ENCODE measurements at regions not wholly inside any gene's neighbourhood (a gene's known extent, or its start where the extent isn't known, plus 50 kb on each side); places are given as distances from the start of the nearest gene placed in this dataset.
"Not testable (repeated sequence)": the region's sequence is repeated elsewhere in the genome, so short reads cannot be mapped to it uniquely, and the experiment has no call there.

DNA sequence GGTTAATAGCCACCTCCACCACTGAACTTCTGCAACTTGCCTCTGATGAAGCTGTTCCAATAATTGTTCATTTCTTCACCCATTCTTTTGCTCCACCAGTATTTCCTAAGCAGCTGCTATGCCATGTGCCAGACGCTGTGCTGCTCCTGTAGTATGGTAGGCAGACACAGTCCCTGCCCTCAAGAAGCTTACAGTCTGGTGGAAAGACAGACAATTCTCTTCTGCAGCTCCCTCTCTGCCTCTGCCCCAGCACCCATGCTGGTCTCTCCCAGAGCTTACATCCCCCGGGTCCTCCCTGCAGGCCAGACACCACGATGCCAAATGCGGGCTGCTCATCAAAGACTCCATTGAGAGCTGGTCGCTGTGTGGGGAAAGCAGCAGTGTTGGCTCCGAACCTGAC, 111.6 kb upstream of the ESRRB start:
- DNase-seq: no peak

DNA sequence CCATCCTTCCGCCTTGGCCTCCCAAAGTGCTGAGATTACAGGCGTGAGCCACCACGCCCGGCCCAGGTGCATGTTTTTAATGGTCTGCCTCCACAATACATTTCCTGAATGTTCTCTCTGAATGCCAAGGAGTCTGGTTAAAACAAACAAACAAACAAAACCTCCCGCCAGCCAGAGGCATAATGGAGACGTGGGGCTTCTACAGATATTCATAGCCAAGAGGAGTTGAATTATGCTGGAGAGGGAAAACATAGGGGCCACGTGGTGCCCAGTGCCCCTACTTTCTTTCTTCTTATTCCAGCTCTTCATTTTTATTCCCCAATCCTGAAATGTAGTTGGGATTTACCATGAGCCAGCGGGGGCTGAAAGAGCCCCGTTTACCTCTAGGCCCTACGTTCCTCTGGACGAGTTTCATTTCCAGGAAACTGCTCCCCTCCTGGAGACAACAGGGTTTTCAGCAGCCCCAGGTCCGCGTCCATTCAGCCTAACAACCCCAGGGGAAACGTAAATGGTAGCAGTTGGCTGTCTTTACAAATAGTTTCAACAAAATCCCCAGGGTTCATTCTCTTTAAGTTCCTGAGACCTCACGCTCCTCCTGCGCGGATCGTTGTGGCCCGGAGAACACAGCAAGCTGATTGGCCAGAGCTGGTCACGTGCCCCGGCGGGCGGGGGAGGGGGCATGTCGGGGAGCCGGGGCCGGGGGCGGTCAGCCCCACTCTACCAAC, 108.5 kb upstream of the ESRRB start:
- DNase-seq: peak; percentile 29

DNA sequence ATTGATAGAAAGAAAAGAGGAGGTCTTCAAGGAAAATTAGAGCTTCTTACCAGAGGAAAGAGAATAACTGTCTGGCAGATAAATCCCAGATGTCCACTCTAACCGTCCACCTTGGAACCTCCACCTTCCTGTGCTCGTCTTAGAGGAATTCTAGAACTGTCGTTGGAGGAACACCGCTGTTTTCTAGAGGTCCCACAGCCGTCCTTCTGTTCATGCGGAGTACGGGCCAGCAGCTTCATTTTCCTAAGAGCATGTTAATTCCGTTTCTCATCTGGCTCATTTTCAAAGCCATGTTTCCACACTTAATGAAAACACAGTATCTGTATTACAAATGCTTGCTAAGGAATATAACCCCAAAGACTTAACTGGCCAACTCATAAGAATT, 107.9 kb upstream of the ESRRB start:
- DNase-seq: no peak

DNA sequence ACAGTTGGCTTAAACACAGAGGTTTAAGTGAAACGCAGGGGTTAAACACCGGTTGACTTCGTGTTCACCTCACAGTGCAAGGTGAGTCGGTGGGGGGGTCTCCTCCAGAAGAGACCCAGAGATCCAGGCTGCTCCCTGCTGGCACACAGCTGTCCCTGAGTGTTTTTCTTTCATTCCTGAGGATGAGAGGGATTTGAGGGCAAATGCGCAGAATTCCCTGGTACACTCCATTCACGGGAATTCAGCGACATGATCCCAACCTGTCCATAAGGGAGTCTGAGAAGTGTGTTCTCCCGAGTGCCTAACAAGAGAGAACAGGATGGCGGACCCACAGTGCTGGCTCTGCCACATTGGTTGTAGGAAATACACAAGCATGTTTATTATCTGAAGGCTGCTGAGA, 107.2 kb upstream of the ESRRB start:
- DNase-seq: no peak

DNA sequence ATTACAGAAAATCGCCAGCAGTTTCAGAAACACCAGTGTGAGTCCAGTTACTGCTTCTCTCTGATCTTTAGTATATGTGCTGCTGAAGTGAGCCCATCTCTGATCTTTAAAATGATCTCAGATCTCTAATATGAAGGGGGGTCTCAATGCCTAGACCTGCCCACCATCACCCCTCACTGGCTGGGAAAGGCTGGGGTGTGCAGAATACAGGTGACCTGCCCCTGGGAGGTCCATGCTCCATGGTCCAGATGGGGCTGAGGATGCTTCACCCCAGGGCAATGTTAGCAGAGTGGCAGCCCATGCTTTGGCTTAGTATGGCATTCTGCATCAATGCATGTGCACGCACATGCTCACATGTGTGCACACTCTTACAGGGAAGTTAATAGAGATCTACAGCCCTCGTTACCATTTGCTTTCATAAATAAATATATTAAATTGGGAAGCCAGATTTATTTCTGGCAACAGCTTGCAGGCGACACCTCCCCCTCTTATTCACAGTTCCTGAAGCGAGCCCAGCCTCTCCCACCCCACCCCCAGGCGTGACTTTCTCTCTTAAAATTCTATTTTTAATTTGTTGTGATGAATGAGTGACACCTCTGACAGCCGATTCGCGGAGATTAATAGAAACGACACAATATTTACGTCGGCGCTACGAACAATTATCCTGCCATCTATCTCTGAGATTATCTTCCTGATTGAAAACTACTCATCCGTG, 104.7 kb upstream of the ESRRB start:
- DNase-seq: no peak

DNA sequence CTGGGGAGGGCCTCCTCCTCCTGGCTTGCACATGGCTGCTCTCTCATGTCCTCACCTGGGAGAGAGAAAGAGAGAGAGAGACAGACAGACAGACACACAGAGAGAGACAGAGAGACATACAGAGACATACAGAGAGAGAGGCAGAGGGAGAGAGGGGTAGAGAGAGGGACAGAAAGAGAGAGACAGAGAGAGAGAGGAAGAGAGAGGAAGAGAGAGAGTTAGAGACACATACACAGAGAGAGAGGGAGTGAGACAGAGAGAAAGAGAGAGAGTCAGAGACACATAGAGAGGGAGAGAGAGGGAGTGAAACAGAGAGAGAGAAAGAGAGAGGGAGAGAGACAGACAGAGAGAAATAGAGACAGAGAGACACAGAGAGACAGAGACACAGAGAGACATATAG, 103.6 kb upstream of the ESRRB start:
- DNase-seq: no peak

DNA sequence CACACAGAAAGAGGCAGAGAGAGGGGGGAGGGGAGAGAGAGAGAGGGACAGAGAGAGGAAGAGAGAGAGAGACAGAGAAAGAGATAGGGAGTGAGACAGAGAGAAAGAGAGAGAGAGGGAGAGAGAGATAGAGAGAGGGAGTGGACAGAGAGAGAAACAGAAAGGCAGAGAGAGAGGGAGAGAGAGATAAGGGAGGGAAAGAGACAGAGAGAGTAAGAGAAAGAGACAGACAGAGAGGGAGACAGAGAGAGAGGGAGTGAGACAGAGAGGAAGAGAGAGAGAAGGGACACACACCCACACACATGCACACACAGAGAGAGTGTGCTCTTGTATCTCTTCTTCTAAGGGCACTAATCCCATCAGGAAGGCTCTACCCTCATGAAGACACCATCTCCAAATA, 103.2 kb upstream of the ESRRB start:
- no peak for DNase-seq

DNA sequence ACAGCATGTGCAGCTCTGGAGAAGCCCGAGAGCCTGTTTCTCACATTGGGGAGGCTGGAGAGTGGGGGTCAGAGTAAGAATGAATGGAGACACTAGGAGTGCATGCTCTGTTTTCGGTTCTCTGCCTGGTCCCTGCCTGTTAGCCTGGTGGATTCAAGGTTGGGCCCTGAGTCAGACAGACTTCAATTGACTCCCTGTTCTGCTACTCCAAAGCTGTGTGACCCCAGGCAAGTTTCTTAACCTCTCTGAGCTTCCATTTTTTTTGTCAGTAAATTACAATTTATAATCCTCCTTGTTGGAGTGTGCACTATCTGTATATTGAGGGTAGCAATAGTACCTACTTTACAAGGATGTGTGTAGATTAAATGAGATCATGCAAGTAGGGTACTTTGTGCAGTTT, 102.6 kb upstream of the ESRRB start:
- DNase-seq: no peak

DNA sequence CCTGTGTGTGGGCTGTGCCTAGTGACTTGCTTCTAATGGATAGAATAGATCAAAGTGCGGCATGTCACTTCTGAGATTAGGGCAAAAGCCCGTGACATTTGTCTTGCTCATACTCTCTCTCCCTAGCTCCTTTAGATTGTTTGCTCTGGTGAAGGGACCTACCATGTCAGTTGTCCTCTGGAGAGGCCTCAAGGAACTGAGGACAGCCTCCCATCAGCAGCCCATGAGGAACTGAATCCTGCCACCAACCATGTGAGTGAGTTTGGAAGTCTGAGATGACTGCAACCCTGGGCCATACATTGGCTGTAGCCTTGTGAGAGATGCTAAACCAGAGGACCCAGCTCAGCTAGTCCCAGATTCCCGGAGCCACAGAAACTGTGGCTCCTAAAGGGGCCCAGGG, 101.6 kb upstream of the ESRRB start:
- DNase-seq: no peak

DNA sequence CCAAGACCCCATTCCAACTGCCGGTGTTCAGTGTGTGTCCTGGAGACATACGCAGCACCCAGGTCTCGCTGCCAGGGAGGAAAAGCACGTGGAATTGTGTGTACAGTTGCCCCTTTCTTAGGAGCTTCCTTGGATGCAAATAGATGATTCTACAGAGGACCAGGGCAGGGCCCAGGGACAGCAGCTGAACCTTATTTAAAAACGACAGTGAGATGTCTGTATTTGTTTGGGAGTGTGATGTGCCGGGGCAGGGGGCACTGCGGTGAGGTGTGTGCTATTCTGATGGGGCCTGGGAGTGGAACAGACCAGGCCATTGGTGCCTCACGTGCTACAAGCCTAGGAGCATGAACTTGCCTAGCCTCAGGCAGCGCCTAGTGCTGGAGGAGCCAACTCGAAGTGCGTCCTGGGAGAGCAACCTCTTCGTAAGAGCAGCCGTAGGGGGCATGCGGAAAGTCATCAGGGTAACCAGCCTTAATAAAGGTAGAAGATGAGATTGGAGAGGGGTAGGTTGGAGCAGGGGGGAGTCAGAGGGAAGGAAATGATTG, 98.3 kb upstream of the ESRRB start:
- DNase-seq: no peak

DNA sequence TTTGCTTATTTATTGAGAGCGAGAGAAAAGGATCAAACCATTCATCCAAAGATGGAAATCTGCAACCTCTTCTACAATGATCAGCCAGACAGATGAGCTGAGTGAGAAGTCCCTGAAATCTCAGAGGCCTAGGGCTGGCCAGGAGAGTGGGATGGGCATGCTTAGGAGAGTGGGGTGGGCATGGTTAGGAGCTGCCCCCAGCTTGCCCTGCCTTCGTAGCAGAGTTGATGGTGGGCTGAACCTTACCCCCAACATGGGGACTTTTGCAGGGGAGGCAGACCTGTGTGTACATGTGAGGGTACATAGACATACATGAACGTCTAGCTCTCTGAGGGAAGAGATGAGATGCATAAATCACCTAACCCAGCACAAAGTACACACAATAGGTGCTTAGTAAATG, 95.7 kb upstream of the ESRRB start:
- no peak for DNase-seq

DNA sequence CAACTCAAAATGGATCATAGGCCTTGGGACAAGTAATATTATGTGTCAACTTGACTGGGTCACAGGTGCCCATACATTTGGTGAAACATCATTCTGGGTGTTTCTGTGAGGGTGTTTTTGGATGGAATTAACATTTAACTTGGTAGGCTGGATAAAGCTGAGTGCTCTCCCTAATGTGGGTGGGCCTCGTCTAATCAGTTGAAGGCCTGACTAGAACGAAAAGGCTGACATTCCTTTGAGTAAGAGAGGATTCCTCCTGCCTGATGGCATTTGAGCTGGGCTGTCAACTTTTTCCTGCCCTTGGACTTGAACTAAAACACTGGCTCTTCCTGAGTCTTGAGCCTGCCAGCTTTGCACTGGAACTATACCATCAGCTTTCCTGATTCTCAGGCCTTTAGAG, 93.4 kb upstream of the ESRRB start:
- DNase-seq: no peak

DNA sequence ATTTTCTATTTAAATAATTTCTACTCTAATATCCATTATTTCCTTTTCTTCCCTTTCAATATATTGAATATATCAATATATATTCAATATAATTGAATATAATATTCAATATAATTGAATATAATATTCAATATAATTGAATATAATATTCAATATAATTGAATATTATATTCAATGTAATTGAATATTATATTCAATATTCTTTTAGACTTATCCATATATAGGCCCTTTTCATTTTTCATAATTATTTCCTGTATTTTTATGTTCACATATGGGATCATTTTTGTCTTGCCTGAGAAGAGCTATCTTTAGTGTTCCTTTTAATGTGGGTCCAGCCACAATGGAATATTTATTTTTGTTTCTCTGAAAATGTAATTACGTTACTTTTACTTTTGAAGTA, 88.9 kb upstream of the ESRRB start:
- DNase-seq: no peak

DNA sequence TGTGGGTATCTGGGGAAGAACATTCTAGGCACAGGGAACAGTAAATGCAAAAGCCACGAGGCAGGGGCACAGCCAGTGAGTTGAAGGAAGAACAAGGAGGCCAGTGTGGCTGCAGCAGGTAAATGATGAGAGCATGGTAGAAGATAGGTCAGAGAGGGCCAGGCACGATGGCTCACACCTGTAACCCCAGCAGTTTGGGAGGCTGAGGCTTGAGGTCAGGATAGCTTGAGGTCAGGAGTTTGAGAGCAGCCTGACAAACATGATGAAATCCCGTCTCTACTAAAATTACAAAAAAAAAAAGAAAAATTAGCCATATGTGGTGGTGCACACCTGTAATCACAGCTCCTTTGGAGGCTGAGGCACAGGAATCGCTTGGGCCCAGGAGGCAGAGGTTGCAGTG, 86.7 kb upstream of the ESRRB start:
- no peak for DNase-seq

DNA sequence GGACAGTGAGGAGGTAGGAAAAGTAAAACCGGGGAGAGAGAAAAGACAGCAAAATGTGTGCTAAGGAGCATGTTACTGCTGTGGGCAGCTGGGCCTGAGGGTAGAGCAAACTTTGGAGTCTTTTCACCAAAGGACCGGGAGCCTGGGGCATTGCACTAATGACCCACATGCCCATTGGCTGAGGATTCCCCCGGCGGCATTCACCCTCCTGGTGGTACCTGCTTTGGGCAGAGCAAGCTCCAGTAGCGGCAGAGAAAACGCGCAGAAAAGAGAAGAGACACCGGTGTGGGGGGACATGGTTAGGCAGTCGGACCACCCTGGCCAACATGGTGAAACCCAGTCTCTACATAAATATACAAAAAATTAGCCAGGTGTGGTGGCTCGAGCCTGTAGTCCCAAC, 83.4 kb upstream of the ESRRB start:
- no peak for DNase-seq

DNA sequence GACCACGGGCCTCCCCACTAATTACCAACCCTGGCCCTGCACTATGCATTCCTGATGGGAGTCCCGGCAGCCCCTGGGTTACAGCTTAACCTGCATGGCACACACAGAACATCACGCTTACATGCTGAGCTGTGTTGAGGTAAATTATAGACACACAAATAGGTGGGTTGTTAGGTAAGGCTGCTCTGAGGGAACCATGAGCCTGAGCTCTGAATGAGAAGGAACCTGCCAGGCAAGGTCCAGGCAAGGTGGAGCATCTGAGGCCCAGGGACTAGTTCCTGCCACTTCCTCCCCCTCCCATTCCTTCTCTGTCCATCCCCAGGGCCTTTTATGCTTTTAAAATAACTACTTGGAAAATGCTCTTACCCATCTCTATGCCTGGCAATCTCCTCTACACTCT, 82.7 kb upstream of the ESRRB start:
- no peak for DNase-seq

DNA sequence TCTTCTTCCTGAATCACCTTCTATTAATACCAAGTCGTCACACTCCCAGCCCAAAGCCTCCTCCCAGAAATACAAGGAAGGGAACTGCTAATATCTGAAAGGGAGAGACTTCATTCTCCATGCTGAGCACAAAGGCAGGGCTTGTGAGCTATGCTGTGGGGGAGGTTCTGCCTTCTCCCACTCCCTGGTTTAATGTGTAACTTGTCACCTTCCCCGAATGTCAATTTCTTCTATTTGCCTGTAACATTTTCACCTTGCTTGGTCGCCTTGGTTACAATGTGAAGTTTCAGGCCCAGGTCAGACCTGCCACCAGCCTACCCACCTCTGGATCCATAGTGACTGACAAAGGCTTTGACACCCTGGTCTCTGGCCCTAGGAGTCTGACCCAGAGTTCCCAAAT, 82.0 kb upstream of the ESRRB start:
- no peak for DNase-seq

DNA sequence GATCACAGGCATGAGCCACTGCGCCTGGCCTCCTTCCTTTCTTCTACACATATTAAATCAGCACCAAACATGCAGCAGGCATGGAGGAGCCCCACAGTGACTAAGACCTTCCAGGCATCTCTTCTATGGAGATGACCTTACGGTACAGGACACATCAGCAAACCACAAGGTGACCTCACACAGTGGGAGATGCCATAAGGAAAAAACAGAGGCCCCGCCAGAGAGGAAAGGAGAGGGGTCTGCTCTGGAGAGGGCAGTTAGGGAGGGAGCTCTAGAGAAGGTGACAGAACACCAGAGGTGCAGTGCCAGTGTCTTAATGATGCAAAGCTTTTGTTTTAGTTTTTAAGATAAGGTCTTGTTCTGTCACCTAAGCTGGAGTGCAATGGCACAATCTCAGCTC, 81.1 kb upstream of the ESRRB start:
- DNase-seq: no peak

DNA sequence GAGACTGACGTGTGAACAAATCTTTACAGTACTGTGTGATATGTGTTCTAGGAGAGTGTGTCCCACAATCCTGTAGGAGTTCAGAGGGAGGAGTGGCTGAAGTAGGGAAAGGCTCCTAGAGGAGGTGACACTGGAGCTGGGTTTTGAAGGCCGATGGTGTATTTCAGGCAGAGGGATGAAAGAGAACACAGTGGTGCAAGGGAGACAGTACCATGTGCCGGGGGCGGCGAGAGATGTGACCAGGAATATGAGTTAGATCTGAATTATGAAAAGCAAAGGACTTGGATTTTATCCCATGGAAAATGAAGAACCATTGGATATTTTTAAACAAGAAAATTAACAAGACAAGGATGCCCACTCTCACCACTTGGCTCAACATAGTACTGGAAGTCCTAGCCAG, 77.0 kb upstream of the ESRRB start:
- DNase-seq: no peak

DNA sequence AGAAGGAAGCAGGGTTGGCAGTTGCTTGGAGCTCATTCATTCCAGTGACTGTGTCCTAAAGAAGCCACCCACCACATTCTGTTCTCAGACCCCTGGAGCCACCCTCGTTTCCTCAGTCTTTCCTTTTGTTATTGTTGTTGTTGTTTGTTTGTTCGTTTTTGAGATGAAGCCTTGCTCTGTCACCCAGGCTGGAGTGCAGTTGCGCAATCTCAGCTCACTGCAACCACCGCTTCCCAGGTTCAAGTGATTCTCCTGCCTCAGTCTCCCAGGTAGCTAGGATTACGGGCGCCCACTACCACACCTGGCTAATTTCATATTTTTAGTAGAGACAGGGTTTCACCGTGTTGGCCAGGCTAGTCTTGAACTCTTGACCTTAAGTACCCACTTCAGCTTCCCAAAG, 72.7 kb upstream of the ESRRB start:
- not testable (repeated sequence) for DNase-seq

DNA sequence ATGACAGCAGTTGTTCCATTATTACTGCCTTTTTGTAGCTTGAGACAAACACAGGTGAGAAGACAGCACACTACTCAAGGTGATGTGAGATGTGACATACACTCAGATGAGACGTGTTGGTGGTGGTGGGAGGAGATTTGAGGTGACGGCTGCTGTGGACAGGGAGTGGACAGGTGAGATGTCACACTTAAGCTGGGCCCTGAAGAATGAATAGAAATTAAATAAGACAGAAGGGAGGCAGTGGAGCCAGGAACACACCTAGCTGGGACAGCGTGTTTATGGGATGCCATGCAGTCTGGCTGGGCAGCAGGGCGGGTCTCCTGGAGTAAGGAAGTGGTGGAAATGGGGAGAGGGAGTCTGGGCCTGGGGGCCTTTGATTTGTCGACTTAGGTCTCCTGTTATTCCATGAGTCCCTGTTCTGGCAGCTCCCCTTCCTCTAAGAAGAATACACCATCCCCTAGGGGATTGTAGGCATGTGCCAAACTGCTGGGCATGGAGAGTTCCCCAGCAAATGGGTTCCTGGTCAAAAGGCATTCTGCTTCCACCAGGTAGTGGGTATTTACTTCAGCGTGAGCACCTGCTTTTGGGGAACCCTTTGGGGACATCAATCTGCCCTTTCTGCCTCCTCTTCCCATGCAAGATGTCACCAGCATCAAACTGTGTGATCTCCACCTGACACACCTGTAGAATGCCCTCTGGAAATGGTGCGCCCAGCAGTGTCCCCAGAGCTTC, 71.2 kb upstream of the ESRRB start:
- DNase-seq: no peak

DNA sequence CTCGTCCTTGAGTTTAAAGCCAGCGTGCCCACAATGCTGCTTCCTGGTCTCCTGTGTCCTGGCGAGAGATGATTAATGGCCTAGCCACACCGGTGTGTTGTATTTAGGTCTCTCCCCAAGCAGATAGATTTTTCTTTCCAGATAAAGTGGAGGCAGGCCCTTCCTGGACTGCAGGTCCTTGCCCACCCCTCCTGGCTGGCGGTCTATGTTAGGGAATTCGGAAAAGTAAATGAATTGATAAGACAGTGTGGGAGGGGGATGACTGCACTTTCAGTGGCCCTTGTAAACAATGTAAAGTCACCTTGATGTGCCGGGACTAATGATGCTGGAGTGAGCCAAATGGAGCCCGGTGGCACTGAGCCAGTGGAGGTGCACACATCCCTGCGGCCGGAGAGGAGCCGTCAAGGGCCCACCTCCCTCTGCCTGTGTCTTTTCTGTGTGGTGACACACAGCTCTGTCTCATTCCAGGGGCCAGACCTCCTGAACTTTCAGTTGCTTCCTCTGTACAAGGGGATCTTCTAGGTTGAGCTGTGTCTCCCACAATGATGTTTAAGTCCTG, 70.6 kb upstream of the ESRRB start:
- DNase-seq: no peak

DNA sequence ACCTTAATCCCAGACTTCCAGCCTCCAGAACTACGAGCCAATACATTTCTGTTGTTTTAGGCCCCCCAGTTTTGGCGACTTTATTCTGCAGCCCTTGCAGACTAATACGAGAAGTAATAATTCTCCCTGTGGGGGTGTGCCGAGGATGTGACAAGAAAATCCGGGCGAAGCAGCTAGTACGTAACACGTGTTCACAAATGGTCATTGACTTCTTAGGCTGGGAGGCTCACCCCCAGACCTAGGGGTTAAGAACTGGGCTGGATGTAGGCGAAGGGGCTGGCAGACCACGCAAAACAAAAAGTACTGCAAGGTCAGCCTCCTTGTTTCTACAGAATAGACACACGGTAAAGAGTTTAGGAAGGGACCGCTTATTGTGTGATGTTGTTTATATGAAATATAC, 69.8 kb upstream of the ESRRB start:
- DNase-seq: no peak

Measured in NCI-H1092 (cell line).